Neural cell (in vitro differentiated cells): ENCODE measurements at regions not wholly inside any gene's neighbourhood (a gene's known extent, or its start where the extent isn't known, plus 50 kb on each side); places are given as distances from the start of the nearest gene placed in this dataset.

ENCODE experiments used
- H2AFZ ChIP-seq: fragments of 200-600, 300-800 bp; sonication (generic), shearing (Covaris generic); 2 replicates; pipeline ENCODE4 v1.6.0; 2014; ENCODE audit warnings: low read depth, mild to moderate bottlenecking, antibody characterized with exemption, low read length, moderate library complexity
- H3F3A ChIP-seq: fragments of 200-600 bp; shearing (Covaris generic); 2 replicates; pipeline ENCODE4 v1.6.1; 2016; ENCODE audit warnings: mild to moderate bottlenecking, moderate library complexity, mixed read lengths, antibody characterized with exemption, low read length; ENCODE audit not compliant: insufficient read depth, poor library complexity, severe bottlenecking
- H3K27ac ChIP-seq: fragments of 200-600, 300-800 bp; sonication (generic), shearing (Covaris generic); 2 replicates; pipeline ENCODE4 v1.5.1; 2014; ENCODE audit warnings: mild to moderate bottlenecking, low read length, moderate library complexity
- H3K27me3 ChIP-seq: fragments of 300-800, 200-600 bp; sonication (generic), shearing (Covaris generic); 2 replicates; pipeline ENCODE4 v1.6.0; 2014; ENCODE audit warnings: mild to moderate bottlenecking, low read depth, low read length, moderate library complexity; ENCODE audit not compliant: insufficient read depth
- H3K36me3 ChIP-seq: fragments of 300-800, 200-600 bp; sonication (generic), shearing (Covaris generic); 2 replicates; pipeline ENCODE4 v1.5.1; 2014; ENCODE audit warnings: mild to moderate bottlenecking, antibody characterized with exemption, low read length, moderate library complexity; ENCODE audit not compliant: insufficient read depth
- H3K4me2 ChIP-seq: fragments of 300-800, 200-600 bp; sonication (generic), shearing (Covaris generic); 2 replicates; pipeline ENCODE4 v1.6.0; 2014; ENCODE audit warnings: mild to moderate bottlenecking, low read length
- H3K4me3 ChIP-seq: fragments of 300-800, 200-600 bp; sonication (generic), shearing (Covaris generic); 2 replicates; pipeline ENCODE4 v1.5.1; 2014; ENCODE audit warnings: mild to moderate bottlenecking, low read length, moderate library complexity
- H3K79me2 ChIP-seq: fragments of 200-600 bp; shearing (Covaris generic); replicated peaks from 2 replicates; pipeline ENCODE4 v1.6.0; 2014; ENCODE audit warnings: mild to moderate bottlenecking, low read length, moderate library complexity; ENCODE audit not compliant: insufficient read depth
- H3K9ac ChIP-seq: fragments of 300-800, 200-600 bp; sonication (generic), shearing (Covaris generic); 2 replicates; pipeline ENCODE4 v1.6.1; 2016; ENCODE audit warnings: mild to moderate bottlenecking, low read length, mixed read lengths
- H3K9me2 ChIP-seq: fragments of 200-600 bp; shearing (Covaris generic); 2 replicates; pipeline ENCODE4 v1.6.1; 2016; ENCODE audit warnings: mild to moderate bottlenecking, low read length, mixed read lengths; ENCODE audit not compliant: insufficient read depth
- H3K9me3 ChIP-seq: fragments of 200-600, 300-800 bp; sonication (generic), shearing (Covaris generic); 2 replicates; pipeline ENCODE4 v1.6.1; 2016; ENCODE audit warnings: mild to moderate bottlenecking, mixed run types, low read length, moderate library complexity, mixed read lengths
- H4K20me1 ChIP-seq: fragments of 200-600 bp; shearing (Covaris generic); 2 replicates; pipeline ENCODE4 v1.6.1; 2016; ENCODE audit warnings: mild to moderate bottlenecking, mixed run types; ENCODE audit not compliant: insufficient read depth
- CTCF ChIP-seq: fragments of 450-650 bp; IDR thresholded peaks from 2 replicates; pipeline ENCODE4 v1.5.1; 2014; ENCODE audit warnings: antibody characterized with exemption, mild to moderate bottlenecking, moderate library complexity; ENCODE audit not compliant: poor library complexity, severe bottlenecking
- EP300 ChIP-seq: fragments of 450-650 bp; conservative IDR thresholded peaks from 2 replicates; pipeline ENCODE4 v1.6.1; 2014; ENCODE audit warnings: antibody characterized with exemption, mild to moderate bottlenecking, moderate library complexity; ENCODE audit not compliant: poor library complexity, severe bottlenecking
- EZH2 ChIP-seq: fragments of 200-600, 300-800 bp; shearing (Covaris generic), sonication (generic); IDR thresholded peaks from 2 replicates; pipeline ENCODE4 v1.6.1; 2014; ENCODE audit warnings: antibody characterized with exemption, low read length, borderline replicate concordance, mild to moderate bottlenecking; ENCODE audit not compliant: insufficient read depth, poor library complexity, severe bottlenecking
- MXI1 ChIP-seq: fragments of 450-650 bp; conservative IDR thresholded peaks from 2 replicates; pipeline ENCODE4 v1.6.1; 2014; ENCODE audit warnings: antibody characterized with exemption, mild to moderate bottlenecking; ENCODE audit not compliant: poor library complexity, severe bottlenecking
- POLR2AphosphoS5 ChIP-seq: IDR thresholded peaks from 2 replicates; pipeline ENCODE4 v1.6.1; 2012
- RAD21 ChIP-seq: fragments of 450-650 bp; conservative IDR thresholded peaks from 2 replicates; pipeline ENCODE4 v1.6.1; 2014; ENCODE audit warnings: antibody characterized with exemption, mild to moderate bottlenecking, moderate library complexity
- REST ChIP-seq: IDR thresholded peaks from 2 replicates; pipeline ENCODE4 v1.6.1; 2012; ENCODE audit warnings: borderline replicate concordance
- SMC3 ChIP-seq: fragments of 450-650 bp; conservative IDR thresholded peaks from 2 replicates; pipeline ENCODE4 v1.6.1; 2014; ENCODE audit warnings: antibody characterized with exemption, mild to moderate bottlenecking, moderate library complexity; ENCODE audit not compliant: poor library complexity
- TAF1 ChIP-seq: IDR thresholded peaks from 2 replicates; pipeline ENCODE4 v1.6.1; 2012; ENCODE audit warnings: low read depth

GRCh38 chr11:28822576-28822975, 714.4 kb downstream of the METTL15 start:
- Histone ChIP-seq H4K20me1 (no peaks in the 10 kb centered on the region), H3K79me2 (no peaks in the 10 kb centered on the region), H3K9me3 (no peaks in the 10 kb centered on the region), H3K27me3 (no peaks in the 10 kb centered on the region), H3K4me3 (no peak overlapping the region), H3K27ac (no peak overlapping the region), H3K36me3 (no peaks in the 10 kb centered on the region), H3K9ac (no peak overlapping the region), H3F3A (no peaks in the 10 kb centered on the region), H2AFZ (no peak overlapping the region), H3K4me2 (no peak overlapping the region), H3K9me2 (no peaks in the 10 kb centered on the region)
- no peak for TF ChIP-seq EZH2
- TF ChIP-seq REST: no peak
- no peak for TF ChIP-seq TAF1
- TF ChIP-seq MXI1: no peak
- no peak for TF ChIP-seq RAD21
- TF ChIP-seq SMC3: no peak
- TF ChIP-seq POLR2AphosphoS5: no peak
- no peak for TF ChIP-seq EP300
- no peak for TF ChIP-seq CTCF

- Histone ChIP-seq H3K27ac (no peak overlapping the region), H3K4me2 (no peak overlapping the region), H3K79me2 (no peaks in the 10 kb centered on the region), H3K9me2 (no peaks in the 10 kb centered on the region), H3K9ac (no peak overlapping the region), H3K4me3 (no peak overlapping the region), H2AFZ (no peak overlapping the region), H3F3A (no peaks in the 10 kb centered on the region), H3K9me3 (no peaks in the 10 kb centered on the region), H4K20me1 (no peaks in the 10 kb centered on the region), H3K27me3 (no peaks in the 10 kb centered on the region), H3K36me3 (no peaks in the 10 kb centered on the region)
- TF ChIP-seq EP300 (no peak), MXI1 (no peak), RAD21 (no peak), TAF1 (no peak), REST (no peak), EZH2 (no peak), CTCF (no peak), SMC3 (no peak), POLR2AphosphoS5 (no peak)
Measured at GRCh38 chr11:28820296-28820989, 712.3 kb downstream of the METTL15 start.
